ENCODE measurements at regions not wholly inside any gene's neighbourhood (a gene's known extent, or its start where the extent isn't known, plus 50 kb on each side); places are given as distances from the start of the nearest gene placed in this dataset.

- H3F3A ChIP-seq (ENCODE audit: insufficient read depth, low read length): no peaks in the 10 kb centered on the region
- no peaks in the 10 kb centered on the region for H3K4me1 ChIP-seq (ENCODE audit: insufficient read depth, low read length, severe bottlenecking)
- no peak overlapping the region for H2AFZ ChIP-seq (ENCODE audit: low read length)
- H4K20me1 ChIP-seq (ENCODE audit: insufficient read depth, low read length): no peaks in the 10 kb centered on the region
- no peaks in the 10 kb centered on the region for H3K36me3 ChIP-seq (ENCODE audit: insufficient read depth, low read length)
- no peak for TF ChIP-seq CTCF (IDR thresholded peaks at IDR 0.05; ENCODE audit: low read length)
- no peaks in the 10 kb centered on the region for H3K9me2 ChIP-seq (ENCODE audit: low read depth, low read length)
- no peak overlapping the region for H3K27ac ChIP-seq (ENCODE audit: low read depth, low read length, poor library complexity, severe bottlenecking)
- H3K4me2 ChIP-seq (ENCODE audit: low read length): no peak overlapping the region
- H3K79me2 ChIP-seq (ENCODE audit: insufficient read depth, low read length): no peaks in the 10 kb centered on the region
- no peak overlapping the region for H3K9ac ChIP-seq (ENCODE audit: low read length)
- no peaks in the 10 kb centered on the region for H3K27me3 ChIP-seq (ENCODE audit: insufficient read depth, low read length)
- H3K9me3 ChIP-seq (ENCODE audit: low read length): no peaks in the 10 kb centered on the region
- H3K4me3 ChIP-seq (ENCODE audit: low read depth, low read length, poor library complexity, severe bottlenecking): no peak overlapping the region
Measured at GRCh38 chr2:49796266-49796665, 642.0 kb upstream of the FSHR start.

- Histone ChIP-seq H3K4me1 (ENCODE audit: insufficient read depth, low read length, severe bottlenecking) (no peaks in the 10 kb centered on the region), H3K9me3 (ENCODE audit: low read length) (no peaks in the 10 kb centered on the region), H3K9me2 (ENCODE audit: low read depth, low read length) (no peaks in the 10 kb centered on the region), H4K20me1 (ENCODE audit: insufficient read depth, low read length) (no peaks in the 10 kb centered on the region), H2AFZ (ENCODE audit: low read length) (no peak overlapping the region), H3K4me3 (ENCODE audit: low read depth, low read length, poor library complexity, severe bottlenecking) (no peak overlapping the region), H3K36me3 (ENCODE audit: insufficient read depth, low read length) (no peaks in the 10 kb centered on the region), H3K27ac (ENCODE audit: low read depth, low read length, poor library complexity, severe bottlenecking) (no peak overlapping the region), H3F3A (ENCODE audit: insufficient read depth, low read length) (no peaks in the 10 kb centered on the region), H3K4me2 (ENCODE audit: low read length) (no peak overlapping the region), H3K79me2 (ENCODE audit: insufficient read depth, low read length) (no peaks in the 10 kb centered on the region), H3K27me3 (ENCODE audit: insufficient read depth, low read length) (no peaks in the 10 kb centered on the region), H3K9ac (ENCODE audit: low read length) (no peak overlapping the region)
- no peak for TF ChIP-seq CTCF (IDR thresholded peaks at IDR 0.05; ENCODE audit: low read length)
- TF ChIP-seq EZH2 (IDR thresholded peaks at IDR 0.05; ENCODE audit: borderline replicate concordance, low read length): no peak
Measured at GRCh38 chr2:49794396-49794795, 640.1 kb upstream of the FSHR start.

GRCh38 chr2:49788300-49788699 is 634.0 kb upstream of the FSHR start:
- H4K20me1 ChIP-seq (ENCODE audit: insufficient read depth, low read length): no peaks in the 10 kb centered on the region

More at GRCh38 chr2:49788300-49788699, 634.0 kb upstream of the FSHR start:
- H3K27ac ChIP-seq (ENCODE audit: low read depth, low read length, poor library complexity, severe bottlenecking): no peak overlapping the region
- H2AFZ ChIP-seq (ENCODE audit: low read length): no peak overlapping the region
- H3K9me3 ChIP-seq (ENCODE audit: low read length): no peaks in the 10 kb centered on the region
- no peak overlapping the region for H3K4me3 ChIP-seq (ENCODE audit: low read depth, low read length, poor library complexity, severe bottlenecking)
- H3K79me2 ChIP-seq (ENCODE audit: insufficient read depth, low read length): no peaks in the 10 kb centered on the region
- no peak for TF ChIP-seq EZH2 (IDR thresholded peaks at IDR 0.05; ENCODE audit: borderline replicate concordance, low read length)
- no peak for TF ChIP-seq CTCF (IDR thresholded peaks at IDR 0.05; ENCODE audit: low read length)
- H3K4me2 ChIP-seq (ENCODE audit: low read length): no peak overlapping the region
- no peaks in the 10 kb centered on the region for H3K27me3 ChIP-seq (ENCODE audit: insufficient read depth, low read length)
- H3F3A ChIP-seq (ENCODE audit: insufficient read depth, low read length): no peaks in the 10 kb centered on the region
- H3K36me3 ChIP-seq (ENCODE audit: insufficient read depth, low read length): no peaks in the 10 kb centered on the region
- H3K9me2 ChIP-seq (ENCODE audit: low read depth, low read length): no peaks in the 10 kb centered on the region
- no peaks in the 10 kb centered on the region for H3K4me1 ChIP-seq (ENCODE audit: insufficient read depth, low read length, severe bottlenecking)
- no peak overlapping the region for H3K9ac ChIP-seq (ENCODE audit: low read length)

All from OCI-LY1 (cell line).